Breast epithelium (tissue), 3 donors: ENCODE measurements at regions not wholly inside any gene's neighbourhood (a gene's known extent, or its start where the extent isn't known, plus 50 kb on each side); places are given as distances from the start of the nearest gene placed in this dataset.

ENCODE experiments used
- CTCF ChIP-seq, 3 donors: fragments of 450-650 bp; IDR thresholded peaks; one replicate each; pipeline ENCODE4 v1.5.1; 2016 to 2017; ENCODE audit warnings: antibody characterized with exemption in 3 of 3, mild to moderate bottlenecking in 3 of 3, moderate library complexity in 3 of 3
- POLR2A ChIP-seq: fragments of 450-650 bp; IDR thresholded peaks from one replicate; pipeline ENCODE4 v1.6.1; 2016; ENCODE audit warnings: antibody characterized with exemption, mild to moderate bottlenecking, moderate library complexity
- POLR2AphosphoS5 ChIP-seq, 3 donors: sonication (generic); formaldehyde crosslinking; IDR thresholded peaks; one replicate each; pipeline ENCODE4 v1.6.1; 2017; ENCODE audit warnings: antibody characterized with exemption in 3 of 3

DNA sequence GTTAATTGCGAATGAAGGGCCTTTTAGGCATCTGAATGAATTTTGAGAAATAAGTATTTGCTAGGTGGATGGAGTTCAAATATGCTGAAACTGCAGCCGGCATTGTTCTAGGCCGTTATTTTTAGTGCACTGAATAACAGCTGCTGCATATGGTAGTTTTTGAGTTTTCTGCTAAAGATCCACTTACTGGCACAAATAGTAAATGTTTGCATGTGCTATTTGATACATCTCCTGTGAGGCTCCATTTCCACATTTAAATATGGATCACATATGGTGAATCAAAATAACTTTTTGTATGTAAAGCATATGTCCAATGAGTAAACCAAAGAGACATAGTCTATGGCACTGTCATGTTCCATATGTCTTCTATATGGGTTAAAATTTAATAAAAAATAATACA is 56.7 kb upstream of the CNTN4 start:
- TF ChIP-seq CTCF (IDR thresholded peaks at IDR 0.05) (no peak), POLR2A (no peak), POLR2AphosphoS5 (IDR thresholded peaks at IDR 0.05) (no peak)
